Stimulated activated CD4-positive, alpha-beta T cell treated with anti-CD3 and anti-CD28 coated beads, Interleukin-2, amount 100 ng/mL, for 48 hours (primary cell): ENCODE measurements at regions not wholly inside any gene's neighbourhood (a gene's known extent, or its start where the extent isn't known, plus 50 kb on each side); places are given as distances from the start of the nearest gene placed in this dataset.

ENCODE experiments used
- DNase-seq, 2 donors: peaks; one replicate each; pipeline ENCODE4 v3.0.0-alpha.2; 2020

GRCh38 chr15:37261685-37262084, 161.3 kb upstream of the MEIS2 start:
- DNase-seq: no peak

DNA sequence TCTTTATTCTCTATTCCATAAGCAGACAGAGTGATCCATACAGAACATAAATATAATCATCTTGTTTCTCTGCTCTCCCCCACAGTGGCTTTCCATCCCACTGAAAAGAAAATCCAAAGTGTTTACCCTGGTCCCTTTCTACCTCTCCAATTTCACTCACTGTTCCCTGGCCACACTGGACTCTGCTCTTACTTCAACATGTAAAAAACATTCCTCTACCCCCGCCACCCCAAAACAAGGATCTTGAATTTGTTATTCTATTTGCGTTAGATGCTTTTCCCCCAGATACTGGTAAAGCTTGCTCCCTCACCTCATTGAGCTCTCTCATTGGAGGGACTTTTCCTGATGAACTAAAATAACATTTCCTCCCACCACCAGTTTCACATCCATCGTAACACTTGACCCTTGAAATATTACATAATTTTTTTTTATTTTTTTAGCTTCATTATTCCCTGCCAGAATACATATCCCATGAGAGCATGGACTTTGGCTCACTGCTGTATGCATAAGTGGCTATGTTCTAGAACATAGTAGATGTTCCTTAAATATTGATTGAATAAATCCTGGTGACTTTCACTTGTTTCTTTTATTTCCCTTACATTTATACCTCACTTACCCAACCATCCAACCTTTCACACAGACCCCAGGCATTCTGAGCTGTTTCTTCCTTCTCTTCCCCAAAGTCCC, 162.7 kb upstream of the MEIS2 start:
- DNase-seq: no peak

GRCh38 chr15:37289109-37289765, 188.9 kb upstream of the MEIS2 start:
- no peak for DNase-seq

- no peak for DNase-seq
Measured at GRCh38 chr15:37291920-37292319, 191.6 kb upstream of the MEIS2 start.

GRCh38 chr15:37298271-37298670, 197.9 kb upstream of the MEIS2 start:
- no peak for DNase-seq

- DNase-seq: no peak
Measured at GRCh38 chr15:37339437-37339836, 239.1 kb upstream of the MEIS2 start.

GRCh38 chr15:37339856-37340255, 239.5 kb upstream of the MEIS2 start:
- no peak for DNase-seq

DNA sequence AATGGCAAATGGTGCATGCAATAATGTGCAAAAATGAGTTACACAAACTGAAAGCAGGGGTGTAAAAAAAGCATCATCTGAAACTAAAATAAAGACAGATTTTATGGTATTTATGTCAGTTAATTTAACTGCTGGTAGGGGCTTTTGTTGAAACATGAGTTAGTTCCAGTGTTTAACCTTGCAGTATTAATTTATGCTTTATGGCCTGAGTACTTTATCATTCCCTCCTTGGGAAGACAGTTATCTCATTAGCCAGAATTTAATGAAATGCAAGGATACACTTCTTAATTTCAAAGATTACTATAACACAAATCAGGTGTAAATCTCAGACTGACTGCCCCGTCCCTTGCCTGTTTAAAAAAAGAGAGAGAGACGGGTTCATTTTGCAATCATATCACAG, 240.1 kb upstream of the MEIS2 start:
- no peak for DNase-seq

DNA sequence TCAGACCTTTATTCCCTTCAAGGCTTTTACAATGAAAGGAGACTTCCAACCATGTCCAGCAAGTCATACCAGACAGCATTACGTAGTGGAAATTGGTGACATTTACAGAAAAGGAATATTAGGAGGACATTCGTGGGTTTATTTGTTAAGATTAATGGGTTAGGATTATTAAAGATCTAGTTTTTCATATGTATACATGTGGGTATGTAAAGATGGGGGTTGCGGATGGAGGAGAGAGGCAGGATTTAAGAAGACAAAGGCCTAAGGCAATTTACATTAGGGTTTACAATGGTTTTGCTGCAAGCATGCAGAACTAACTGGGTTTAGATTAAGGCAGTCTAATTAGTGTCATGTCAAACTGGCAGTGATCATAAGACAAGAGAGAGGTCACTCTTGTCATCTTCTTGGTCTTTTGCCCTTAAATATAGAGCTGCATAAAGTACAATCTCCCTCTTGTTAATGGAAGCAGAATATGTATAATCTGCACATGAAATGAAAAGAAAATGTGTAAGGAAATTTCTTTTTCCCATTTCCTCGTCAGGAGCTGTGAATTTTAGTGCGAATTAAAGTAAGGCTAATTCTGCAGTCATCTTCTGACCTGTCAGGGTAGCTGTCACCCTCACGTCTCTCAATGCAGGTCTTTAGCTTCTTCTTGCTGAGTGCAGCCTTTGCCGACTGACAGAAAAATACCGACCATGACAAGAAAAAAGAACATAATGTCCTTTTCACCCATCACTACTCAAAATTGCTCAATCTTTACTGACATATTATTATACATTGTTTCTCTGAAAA, 258.9 kb upstream of the MEIS2 start:
- no peak for DNase-seq

DNA sequence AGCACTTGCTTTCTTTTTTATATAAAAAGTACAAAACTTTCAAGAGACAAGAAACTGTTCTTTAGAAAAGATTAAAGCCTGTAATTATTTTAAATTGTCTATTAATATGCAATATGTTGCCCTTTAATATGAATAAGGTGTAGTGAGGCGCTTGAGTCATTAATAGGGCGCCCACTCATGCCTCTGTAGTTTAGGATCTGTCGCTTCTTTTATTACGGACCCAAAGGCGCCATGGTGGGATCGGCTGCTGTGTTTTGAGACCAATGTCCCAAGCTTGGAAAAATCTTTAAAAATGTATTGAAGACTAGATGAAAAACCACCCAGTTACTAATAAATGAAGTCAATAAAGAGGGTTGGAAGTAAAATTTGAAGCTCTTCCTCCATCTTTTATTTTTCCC, 259.5 kb upstream of the MEIS2 start:
- DNase-seq: no peak

- no peak for DNase-seq
Measured at GRCh38 chr15:37360724-37361123, 260.4 kb upstream of the MEIS2 start.

GRCh38 chr15:37361621-37362020, 261.3 kb upstream of the MEIS2 start:
- DNase-seq: no peak

GRCh38 chr15:37362414-37362813, 262.1 kb upstream of the MEIS2 start:
- DNase-seq: no peak

DNA sequence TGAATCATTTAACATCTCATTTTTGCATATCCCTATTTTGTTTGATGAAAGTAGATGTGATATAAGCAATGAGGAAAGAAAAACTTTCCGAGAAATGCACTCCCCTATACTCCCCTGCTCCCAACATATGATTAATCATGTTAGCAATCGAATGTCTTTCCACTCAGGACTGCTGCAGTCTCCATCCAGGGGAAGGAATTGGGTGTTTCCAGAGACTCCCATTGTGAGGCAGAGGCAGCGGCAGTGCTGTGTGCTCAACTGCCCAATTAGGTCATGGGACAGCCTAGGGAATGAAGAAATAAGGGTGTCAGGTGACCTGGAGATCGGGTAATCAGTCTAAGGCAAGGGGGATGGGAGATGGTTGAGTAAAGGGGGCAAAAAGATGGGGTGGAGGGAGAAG, 268.6 kb upstream of the MEIS2 start:
- DNase-seq: no peak

DNA sequence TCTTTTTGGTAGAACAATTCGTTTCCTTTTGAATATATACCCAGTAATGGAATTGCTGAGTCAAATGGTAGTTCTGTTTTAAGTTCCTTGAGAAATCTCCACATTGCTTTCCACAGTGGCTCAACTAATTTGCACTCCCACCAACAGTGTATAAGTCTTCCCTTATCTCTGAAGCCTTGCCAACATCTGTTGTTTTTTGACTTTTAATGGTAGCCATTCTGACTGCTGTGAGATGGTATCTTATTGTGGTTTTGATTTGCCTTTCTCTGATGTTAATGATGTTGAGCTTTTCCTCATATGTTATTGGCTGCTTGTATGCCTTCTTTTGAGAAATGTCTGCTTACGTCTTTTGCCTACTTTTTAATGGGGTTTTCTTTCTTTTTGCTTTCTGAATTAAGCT, 270.6 kb upstream of the MEIS2 start:
- no peak for DNase-seq

- DNase-seq: no peak
Measured at GRCh38 chr15:37372064-37372463, 271.7 kb upstream of the MEIS2 start.

DNA sequence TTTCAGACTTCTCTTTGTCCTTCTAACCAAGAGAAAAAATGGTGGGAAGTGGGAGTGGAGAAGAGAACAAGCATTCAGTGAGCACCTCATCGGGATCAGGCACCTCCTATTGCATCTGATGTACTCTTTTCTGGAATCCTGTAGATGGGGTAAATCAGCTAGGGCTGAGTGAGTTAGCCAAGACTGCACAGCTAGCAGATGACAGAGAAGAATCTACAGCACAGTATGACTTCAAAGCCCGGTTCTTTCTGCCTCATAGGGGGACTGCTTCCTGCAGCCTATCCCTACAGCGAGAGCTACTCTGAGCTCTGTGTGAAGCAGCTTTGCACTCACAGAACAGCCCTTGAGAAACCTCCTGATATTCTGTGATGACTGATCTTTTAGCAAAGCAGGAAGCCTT, 275.2 kb upstream of the MEIS2 start:
- DNase-seq: no peak

DNA sequence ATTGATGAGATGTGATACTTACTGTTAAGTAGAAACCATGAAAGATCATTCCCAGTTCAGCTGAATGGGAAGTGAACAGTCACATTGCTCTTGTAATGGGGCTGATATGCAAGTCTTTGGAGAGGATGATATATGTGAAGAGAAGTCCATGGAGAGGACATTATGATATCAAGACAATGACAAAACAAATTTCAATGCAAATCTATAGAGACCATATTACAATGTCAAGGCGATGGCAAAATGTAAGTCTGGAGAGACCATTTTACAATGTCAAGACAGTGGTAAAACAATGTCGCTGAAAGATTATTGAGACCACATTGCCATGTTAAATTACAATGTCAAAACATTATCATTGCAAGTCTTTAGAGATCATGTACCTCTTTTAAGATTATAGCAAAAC, 277.1 kb upstream of the MEIS2 start:
- no peak for DNase-seq

DNA sequence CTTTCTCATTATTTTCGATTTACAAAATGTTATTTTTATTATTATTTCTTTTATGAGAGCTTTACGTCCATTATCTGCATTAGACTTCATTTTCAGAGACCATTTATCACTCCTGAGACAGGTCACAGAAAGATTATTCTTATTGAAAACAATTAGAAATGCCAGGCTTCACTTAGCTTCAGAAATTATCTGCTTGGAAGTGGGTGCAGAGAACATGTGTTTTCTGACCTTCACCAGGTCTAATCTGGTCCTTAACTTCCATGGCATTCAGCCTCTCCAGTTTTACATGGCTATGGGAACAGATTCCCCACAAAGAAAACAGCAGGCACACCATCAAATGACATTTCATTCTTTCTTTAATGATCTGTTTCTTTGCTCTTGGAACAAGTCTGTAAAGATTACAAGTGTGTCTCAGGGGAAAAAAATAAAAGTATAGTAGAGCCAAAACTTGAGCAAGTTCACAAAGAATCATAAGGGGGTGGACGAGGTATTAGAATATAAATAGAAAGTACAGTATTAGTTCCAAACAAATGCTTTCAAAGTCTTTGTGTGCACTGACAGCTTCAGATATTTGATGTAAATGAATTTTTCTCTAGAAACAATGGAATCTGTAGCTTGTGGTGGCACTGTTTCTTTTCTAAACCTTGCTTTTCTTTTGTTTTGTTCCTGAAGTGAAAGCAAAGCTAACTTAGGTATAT, 294.2 kb upstream of the MEIS2 start:
- no peak for DNase-seq

DNA sequence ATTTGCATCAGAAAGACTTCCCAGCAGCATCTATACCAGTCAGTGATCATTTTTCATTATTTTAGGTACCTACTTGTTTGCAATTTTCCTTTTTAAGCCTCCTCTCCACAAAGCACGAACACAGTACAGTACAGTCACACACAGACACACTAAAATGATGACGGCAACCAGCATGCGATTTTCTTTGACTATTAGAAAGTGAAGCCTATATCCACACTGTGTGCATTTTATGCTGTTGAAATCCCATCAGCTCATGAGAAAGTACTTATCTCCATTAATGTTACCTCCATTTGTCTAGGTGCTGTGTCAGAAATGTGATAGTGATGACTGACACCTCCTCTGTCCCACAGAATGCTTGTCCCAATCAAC, 294.7 kb upstream of the MEIS2 start:
- DNase-seq: no peak

DNA sequence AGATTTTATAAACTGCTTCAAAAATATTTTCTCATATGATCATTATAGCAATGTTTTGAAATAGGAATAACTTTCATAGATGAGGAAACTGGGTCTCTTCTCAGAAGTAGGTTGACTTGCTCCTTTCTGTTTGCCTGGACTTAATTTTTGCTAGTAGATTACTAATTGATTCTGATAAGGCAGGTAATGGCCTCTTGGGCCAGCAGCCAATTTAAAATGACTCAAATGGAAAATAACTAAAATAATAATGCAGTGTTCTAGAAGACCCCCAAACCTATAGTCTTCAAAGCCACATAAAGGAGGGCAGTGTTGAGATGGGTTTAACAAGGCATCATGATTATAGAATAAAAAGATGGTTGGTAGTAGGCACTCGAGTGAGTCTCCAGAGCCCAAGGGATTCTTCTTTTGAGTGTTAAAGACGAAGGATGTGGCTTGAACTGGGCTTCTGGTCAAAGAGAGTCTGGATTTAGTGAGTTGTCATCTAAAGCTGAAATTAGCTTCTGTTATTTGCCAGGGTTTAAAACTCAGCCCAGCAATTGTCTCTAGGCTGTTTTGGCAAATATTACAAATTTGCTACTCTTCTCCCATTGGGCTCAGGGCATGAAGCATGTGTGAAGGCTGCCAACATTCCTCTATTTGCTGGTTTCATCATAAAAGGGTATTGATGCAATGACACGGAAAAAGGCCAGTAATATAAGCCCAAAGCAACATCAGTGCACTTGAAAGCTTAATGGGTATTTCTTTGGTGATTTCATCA, 297.1 kb upstream of the MEIS2 start:
- no peak for DNase-seq

GRCh38 chr15:37416103-37416502, 315.8 kb upstream of the MEIS2 start:
- DNase-seq: no peak

DNA sequence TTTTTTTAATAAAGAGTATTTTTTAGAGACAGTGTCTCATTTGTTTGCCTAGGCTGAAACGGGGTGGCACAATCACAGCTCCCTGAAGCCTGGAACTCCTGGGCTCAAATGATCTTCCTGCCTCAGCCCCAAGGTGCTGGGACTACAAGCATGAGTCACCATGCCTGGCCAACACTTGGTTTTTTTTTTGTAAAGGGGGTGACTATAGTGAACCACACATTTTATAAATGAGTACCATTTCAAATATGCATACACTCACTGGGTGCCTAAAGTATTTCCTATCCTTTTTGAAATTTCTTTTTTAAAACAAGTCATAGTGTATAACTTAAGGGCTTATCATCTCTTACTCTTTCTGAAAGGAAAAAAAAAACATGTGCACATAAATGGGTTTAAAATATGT, 325.2 kb upstream of the MEIS2 start:
- no peak for DNase-seq
